ENCODE measurements at regions not wholly inside any gene's neighbourhood (a gene's known extent, or its start where the extent isn't known, plus 50 kb on each side); places are given as distances from the start of the nearest gene placed in this dataset.
A peak's percentile ranks its signal among the peaks of the same experiment; 100 is the strongest.

DNA sequence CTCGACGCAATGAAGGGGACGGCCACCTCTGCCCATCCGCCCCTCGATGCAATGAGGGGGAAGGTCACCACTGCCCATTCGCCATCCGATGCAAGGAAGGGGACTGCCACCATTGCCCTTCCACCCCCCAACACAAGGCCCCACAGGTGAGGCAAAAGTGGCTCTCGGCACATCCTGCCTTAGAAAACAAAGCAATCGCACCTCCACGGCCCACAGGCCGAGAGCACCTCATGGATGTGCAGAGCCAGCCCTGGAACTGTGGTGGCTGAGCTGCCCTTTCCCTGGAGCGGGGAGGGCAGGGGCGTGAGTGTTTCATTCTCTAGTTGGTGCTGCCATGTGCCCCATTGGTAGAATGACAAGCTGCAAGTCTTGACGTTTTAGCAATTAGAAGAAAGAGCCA is 320.6 kb upstream of the SALL3 start:
- DNase-seq: no peak
- no peak for TF ChIP-seq CTCF (IDR thresholded peaks at IDR 0.05)
- H3K4me3 ChIP-seq: no peak overlapping the region
- intact Hi-C loops (cut with DNase I, micrococcal nuclease): no loop called here
- no peaks in the 10 kb centered on the region for H3K4me1 ChIP-seq (ENCODE audit: low read depth)
- no peaks in the 10 kb centered on the region for H3K36me3 ChIP-seq (ENCODE audit: low read depth)
- no peak for ATAC-seq
- H3K9me3 ChIP-seq: peaks cover 2% of the 10 kb centered on the region

DNA sequence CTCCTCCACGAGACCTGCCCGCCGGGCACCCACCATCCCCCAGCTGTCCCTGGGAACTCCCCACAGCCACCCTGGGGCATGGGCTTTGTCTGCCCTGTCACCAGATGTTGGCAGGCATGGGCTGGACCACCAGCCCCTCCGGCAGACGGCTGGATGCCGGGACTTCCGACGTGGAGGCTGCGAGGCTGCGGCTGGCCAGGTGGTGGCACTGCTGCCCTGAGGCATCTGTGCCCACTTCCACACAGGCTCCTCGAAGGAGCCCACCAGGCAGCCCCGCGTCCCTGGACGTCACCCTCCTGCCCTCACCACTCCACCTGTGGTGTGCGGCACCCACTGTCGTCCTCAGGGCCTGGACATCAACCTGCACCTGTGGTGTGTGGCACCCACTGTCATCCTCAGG is 319.9 kb upstream of the SALL3 start:
- ATAC-seq: peak; percentile 36
- Histone ChIP-seq H3K9me3 (peaks cover 2% of the 10 kb centered on the region), H3K36me3 (ENCODE audit: low read depth) (no peaks in the 10 kb centered on the region), H3K4me1 (ENCODE audit: low read depth) (no peaks in the 10 kb centered on the region), H3K4me3 (no peak overlapping the region)
- DNase-seq: peak in 2 of 3 donors; percentile 22 to 35
- peak; percentile 17 for TF ChIP-seq CTCF (IDR thresholded peaks at IDR 0.05)
- intact Hi-C loops (cut with DNase I, micrococcal nuclease): no loop called here

- no peak for TF ChIP-seq CTCF (IDR thresholded peaks at IDR 0.05)
- ATAC-seq (no peak), DNase-seq (no peak)
- intact Hi-C loops (cut with DNase I, micrococcal nuclease): no loop called here
- Histone ChIP-seq H3K36me3 (ENCODE audit: low read depth) (no peaks in the 10 kb centered on the region), H3K4me3 (no peak overlapping the region), H3K4me1 (ENCODE audit: low read depth) (no peaks in the 10 kb centered on the region), H3K9me3 (peaks cover 2% of the 10 kb centered on the region)
Measured at GRCh38 chr18:78660311-78660710, 319.3 kb upstream of the SALL3 start.

DNA sequence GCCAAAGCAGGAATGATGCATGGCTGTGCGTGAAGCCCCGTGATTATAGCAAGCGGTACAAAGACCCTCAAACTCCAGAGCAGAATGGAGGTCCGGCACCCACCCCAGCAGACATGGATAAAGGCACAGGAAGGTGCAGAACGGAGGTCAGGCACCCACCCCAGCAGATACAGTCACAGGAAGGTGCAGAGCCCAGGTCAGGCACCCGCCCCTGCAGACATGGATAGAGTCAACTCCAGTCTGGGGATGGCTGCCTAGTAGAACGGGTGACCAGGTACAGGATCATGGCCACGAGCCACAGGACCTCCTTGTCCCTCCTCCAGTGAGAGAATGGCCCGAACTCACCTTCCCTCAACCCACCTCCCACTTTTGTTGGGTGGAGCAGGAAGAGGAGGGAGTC is 318.3 kb upstream of the SALL3 start:
- intact Hi-C loops (cut with DNase I, micrococcal nuclease): no loop called here
- TF ChIP-seq CTCF (IDR thresholded peaks at IDR 0.05): no peak
- DNase-seq (no peak), ATAC-seq (no peak)
- Histone ChIP-seq H3K9me3 (no peaks in the 10 kb centered on the region), H3K36me3 (ENCODE audit: low read depth) (no peaks in the 10 kb centered on the region), H3K4me1 (ENCODE audit: low read depth) (no peaks in the 10 kb centered on the region), H3K4me3 (no peak overlapping the region)

DNA sequence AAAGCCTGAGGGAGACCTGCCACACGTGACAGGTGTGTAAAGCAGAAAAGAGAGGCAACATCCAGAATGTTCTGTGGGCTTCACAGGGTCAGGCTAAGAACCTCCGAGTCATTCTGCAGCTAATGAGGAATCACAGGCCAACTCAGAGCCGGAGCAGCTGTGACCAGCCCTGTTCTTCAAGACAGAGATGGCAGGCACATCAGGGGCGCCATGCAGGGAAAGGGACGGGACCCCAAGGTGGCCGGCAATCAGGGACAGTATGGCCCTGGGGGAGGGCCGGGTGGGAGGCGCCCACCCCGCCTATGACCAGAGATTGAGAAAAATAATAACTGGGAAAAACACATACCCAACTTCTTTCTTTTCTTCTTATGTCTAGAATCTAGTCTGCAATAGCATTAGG is 316.7 kb upstream of the SALL3 start:
- no peaks in the 10 kb centered on the region for H3K4me1 ChIP-seq (ENCODE audit: low read depth)
- intact Hi-C loops (cut with DNase I, micrococcal nuclease): no loop called here
- H3K9me3 ChIP-seq: no peaks in the 10 kb centered on the region
- no peak for TF ChIP-seq CTCF (IDR thresholded peaks at IDR 0.05)
- no peaks in the 10 kb centered on the region for H3K36me3 ChIP-seq (ENCODE audit: low read depth)
- no peak for DNase-seq
- no peak for ATAC-seq
- no peak overlapping the region for H3K4me3 ChIP-seq

DNA sequence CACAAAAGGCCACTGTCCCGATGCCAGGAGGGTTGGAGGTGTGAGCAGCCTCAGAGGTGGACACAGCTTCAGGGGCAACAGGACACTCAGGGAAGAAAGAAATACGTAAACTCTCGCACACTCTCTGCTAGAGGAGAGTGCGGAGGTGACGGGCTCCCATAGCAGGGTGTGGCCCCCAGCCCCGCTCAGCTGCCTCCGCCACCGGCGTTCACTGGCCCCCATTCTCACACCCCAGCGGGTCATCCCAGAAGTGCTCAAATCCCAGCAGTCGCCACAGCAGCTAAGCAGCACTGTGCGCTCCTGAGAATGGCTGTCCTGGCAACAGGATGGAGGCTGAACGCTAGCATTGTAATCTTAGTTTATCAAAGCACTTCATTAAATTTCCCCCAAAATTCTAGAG is 315.6 kb upstream of the SALL3 start:
- H3K4me1 ChIP-seq (ENCODE audit: low read depth): no peaks in the 10 kb centered on the region
- intact Hi-C loops (cut with DNase I, micrococcal nuclease): no loop called here
- no peaks in the 10 kb centered on the region for H3K9me3 ChIP-seq
- no peak for TF ChIP-seq CTCF (IDR thresholded peaks at IDR 0.05)
- DNase-seq: no peak
- ATAC-seq: no peak
- no peak overlapping the region for H3K4me3 ChIP-seq
- no peaks in the 10 kb centered on the region for H3K36me3 ChIP-seq (ENCODE audit: low read depth)
